Keratinocyte (primary cell): ENCODE measurements at regions not wholly inside any gene's neighbourhood (a gene's known extent, or its start where the extent isn't known, plus 50 kb on each side); places are given as distances from the start of the nearest gene placed in this dataset.

Experiments used
- DNase-seq: peaks from one replicate; pipeline ENCODE4 v3.0.0-alpha.2; 2011; ENCODE audit warnings: low read depth, missing footprints, low spot score
- FAIRE-seq: peaks from 2 replicates; lab custom pipeline; 2011; peaks lifted over from hg19 to GRCh38; lab: Jason Lieb, UNC
- H2AFZ ChIP-seq: 2 replicates; pipeline ENCODE4 v1.6.0; 2012; ENCODE audit warnings: low read length, control low read depth, inconsistent platforms; ENCODE audit not compliant: control insufficient read depth
- H3K27ac ChIP-seq: 2 replicates; pipeline ENCODE4 v1.5.1; 2011; ENCODE audit warnings: low read length; ENCODE audit not compliant: control insufficient read depth, insufficient read depth
- H3K27me3 ChIP-seq: 3 replicates; pipeline ENCODE4 v1.6.0; 2011; ENCODE audit warnings: low read length; ENCODE audit not compliant: control insufficient read depth, insufficient read depth; ENCODE audit errors: extremely low read depth
- H3K36me3 ChIP-seq, 2 experiments: 2 replicates in 1 of 2; 3 replicates in 1 of 2; pipeline ENCODE4 v1.5.1; 2011; ENCODE audit warnings: low read length in 2 of 2, mild to moderate bottlenecking in 1 of 2; ENCODE audit not compliant: control insufficient read depth in 2 of 2, insufficient read depth in 2 of 2; ENCODE audit errors: extremely low read depth in 1 of 2
- H3K4me1 ChIP-seq: 3 replicates; pipeline ENCODE4 v1.5.1; 2011; ENCODE audit warnings: low read length; ENCODE audit not compliant: control insufficient read depth, insufficient read depth; ENCODE audit errors: extremely low read depth
- H3K4me2 ChIP-seq: 3 replicates; pipeline ENCODE4 v1.6.0; 2011; ENCODE audit warnings: low read depth, low read length; ENCODE audit not compliant: control insufficient read depth, insufficient read depth; ENCODE audit errors: extremely low read depth
- H3K4me3 ChIP-seq, 3 experiments: fragments of 200-600 bp in 1 of 3; sonication (generic) in 1 of 3; 2 replicates in 2 of 3; 3 replicates in 1 of 3; pipeline ENCODE4 v1.5.1; 2011 to 2016; ENCODE audit warnings: low read length in 3 of 3, mild to moderate bottlenecking in 3 of 3, control low read depth in 2 of 3, inconsistent platforms in 1 of 3, low read depth in 1 of 3, mixed read lengths in 1 of 3, mixed run types in 1 of 3, moderate library complexity in 1 of 3; ENCODE audit not compliant: control insufficient read depth in 2 of 3, insufficient read depth in 2 of 3; ENCODE audit errors: extremely low read depth in 1 of 3
- H3K79me2 ChIP-seq: 2 replicates; pipeline ENCODE4 v1.6.0; 2012; ENCODE audit warnings: low read length; ENCODE audit not compliant: control insufficient read depth, insufficient read depth
- H3K9ac ChIP-seq: 3 replicates; pipeline ENCODE4 v1.6.0; 2011; ENCODE audit warnings: low read length; ENCODE audit not compliant: control insufficient read depth, insufficient read depth; ENCODE audit errors: extremely low read depth
- H3K9me1 ChIP-seq: 3 replicates; pipeline ENCODE4 v1.6.0; 2011; ENCODE audit warnings: low read length; ENCODE audit not compliant: control insufficient read depth, insufficient read depth; ENCODE audit errors: extremely low read depth
- H3K9me3 ChIP-seq: 2 replicates; pipeline ENCODE4 v1.5.1; 2012; ENCODE audit warnings: low read depth, low read length; ENCODE audit not compliant: control insufficient read depth
- H4K20me1 ChIP-seq: 3 replicates; pipeline ENCODE4 v1.6.0; 2011; ENCODE audit warnings: low read length; ENCODE audit not compliant: control insufficient read depth, insufficient read depth; ENCODE audit errors: extremely low read depth
- CTCF ChIP-seq, 3 experiments: IDR thresholded peaks in 1 of 3; conservative IDR thresholded peaks in 1 of 3; optimal IDR thresholded peaks in 1 of 3; 2 replicates in 2 of 3; 3 replicates in 1 of 3; pipeline versions ENCODE3 to v1.5.1; 2011; ENCODE audit warnings: low read length in 3 of 3, mild to moderate bottlenecking in 3 of 3, moderate library complexity in 2 of 3, control low read depth in 1 of 3, inconsistent platforms in 1 of 3; ENCODE audit not compliant: insufficient read depth in 2 of 3; ENCODE audit errors: extremely low read depth in 1 of 3
- EZH2 ChIP-seq: IDR thresholded peaks from one replicate; pipeline ENCODE4 v1.6.1; 2012; ENCODE audit warnings: inconsistent platforms, mild to moderate bottlenecking, low read length, moderate library complexity
- dilution Hi-C: fragments of 300-500 bp; cut with MboI; formaldehyde crosslinking; loops from one replicate; pipeline ENCODE4 v1.7.0; 2020; ENCODE audit warnings: low sequenced_read_pairs; ENCODE audit not compliant: extremely low pct_ligation_motif_present

DNA sequence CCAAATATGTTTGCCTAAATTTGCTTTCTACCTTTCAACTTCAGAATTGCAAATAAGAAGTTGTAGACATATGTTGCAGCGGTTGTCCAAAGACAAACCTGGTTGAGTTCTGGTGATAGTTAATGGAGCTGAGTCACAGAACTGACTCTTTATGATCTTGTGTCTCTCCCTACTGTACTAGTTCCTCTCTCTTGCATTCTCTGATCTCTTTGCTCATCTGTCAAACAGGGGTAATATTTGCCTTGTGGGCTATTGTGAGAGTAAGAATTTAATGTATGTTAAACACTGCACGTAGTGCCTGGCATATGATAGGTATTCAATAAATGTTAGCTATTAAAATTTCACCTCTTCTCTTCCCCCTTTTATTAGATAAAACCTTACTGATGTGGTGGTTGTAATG lies 283.5 kb upstream of the RGS6 start:
- no peaks in the 10 kb centered on the region for H3K27me3 ChIP-seq
- no peaks in the 10 kb centered on the region for H3K9me1 ChIP-seq
- TF ChIP-seq EZH2 (no peak), CTCF (optimal IDR thresholded peaks at IDR 0.05 in 1 of 3, IDR thresholded peaks at IDR 0.05 in 1 of 3, conservative IDR thresholded peaks at IDR 0.05 in 1 of 3; ENCODE audit: extremely low read depth in 1 of 3, insufficient read depth in 2 of 3, low read length in 3 of 3) (no peak)
- dilution Hi-C loops, result no loop called here
- H3K4me1 ChIP-seq, result peaks cover 6% of the 10 kb centered on the region
- FAIRE-seq (no peak), DNase-seq (no peak)
- H2AFZ ChIP-seq, result no peak overlapping the region
- peaks cover 2% of the 10 kb centered on the region for H3K9me3 ChIP-seq
- no peak overlapping the region for H3K4me3 ChIP-seq
- H3K79me2 ChIP-seq, result no peaks in the 10 kb centered on the region
- no peak overlapping the region for H3K27ac ChIP-seq
- no peak overlapping the region for H3K4me2 ChIP-seq
- H4K20me1 ChIP-seq, result no peaks in the 10 kb centered on the region
- no peak overlapping the region for H3K9ac ChIP-seq
- peaks cover 0 to 4% of the 10 kb centered on the region in 2 experiments for H3K36me3 ChIP-seq

- Histone ChIP-seq H3K9ac (no peak overlapping the region), H3K27me3 (no peaks in the 10 kb centered on the region), H3K27ac (no peak overlapping the region), H3K4me2 (no peak overlapping the region), H3K79me2 (no peaks in the 10 kb centered on the region), H3K4me1 (peaks cover 6% of the 10 kb centered on the region), H3K36me3 (peaks cover 0 to 4% of the 10 kb centered on the region in 2 experiments), H3K4me3 (no peak overlapping the region), H3K9me3 (peaks cover 2% of the 10 kb centered on the region), H4K20me1 (no peaks in the 10 kb centered on the region), H3K9me1 (no peaks in the 10 kb centered on the region), H2AFZ (no peak overlapping the region)
- TF ChIP-seq CTCF (optimal IDR thresholded peaks at IDR 0.05 in 1 of 3, IDR thresholded peaks at IDR 0.05 in 1 of 3, conservative IDR thresholded peaks at IDR 0.05 in 1 of 3; ENCODE audit: extremely low read depth in 1 of 3, insufficient read depth in 2 of 3, low read length in 3 of 3) (no peak), EZH2 (no peak)
- no peak for FAIRE-seq
- DNase-seq, result no peak
- dilution Hi-C loops, result no loop called here
These were observed 282.0 kb upstream of the RGS6 start for GRCh38 chr14:71650187-71650755.
